Amniotic stem cell (primary cell): ENCODE measurements at regions not wholly inside any gene's neighbourhood (a gene's known extent, or its start where the extent isn't known, plus 50 kb on each side); places are given as distances from the start of the nearest gene placed in this dataset.

Experiments used
- DNase-seq: peaks from one replicate; lab custom pipeline; 2025; lab: John Stamatoyannopoulos, UW

GRCh38 chr18:41829647-41830516 lies 125.2 kb upstream of the PIK3C3 start:
- DNase-seq, result no peak

GRCh38 chr18:41828137-41828536 lies 126.9 kb upstream of the PIK3C3 start:
- DNase-seq, result no peak

GRCh38 chr18:41820784-41821183 lies 134.2 kb upstream of the PIK3C3 start:
- no peak for DNase-seq

GRCh38 chr18:41818381-41819355 lies 136.4 kb upstream of the PIK3C3 start:
- DNase-seq, result no peak

- no peak for DNase-seq
Measured at GRCh38 chr18:41814651-41815050, 140.4 kb upstream of the PIK3C3 start.

- no peak for DNase-seq
Measured at GRCh38 chr18:41809652-41810051, 145.4 kb upstream of the PIK3C3 start.

- no peak for DNase-seq
Measured at GRCh38 chr18:41805341-41805740, 149.7 kb upstream of the PIK3C3 start.

- DNase-seq, result no peak
Measured at GRCh38 chr18:41798879-41799278, 156.2 kb upstream of the PIK3C3 start.

GRCh38 chr18:41790687-41791086 lies 164.3 kb upstream of the PIK3C3 start:
- no peak for DNase-seq

- no peak for DNase-seq
Measured at GRCh38 chr18:41789001-41789400, 166.0 kb upstream of the PIK3C3 start.

- DNase-seq, result no peak
Measured at GRCh38 chr18:41783879-41784278, 171.2 kb upstream of the PIK3C3 start.

GRCh38 chr18:41783065-41783818 lies 171.8 kb upstream of the PIK3C3 start:
- no peak for DNase-seq

GRCh38 chr18:41771973-41772372 lies 183.1 kb upstream of the PIK3C3 start:
- no peak for DNase-seq

- no peak for DNase-seq
Measured at GRCh38 chr18:41769265-41769664, 185.8 kb upstream of the PIK3C3 start.

- DNase-seq, result no peak
Measured at GRCh38 chr18:41768467-41768866, 186.6 kb upstream of the PIK3C3 start.

- peak; percentile 30 for DNase-seq
Measured at GRCh38 chr18:41767960-41768359, 187.1 kb upstream of the PIK3C3 start.

- DNase-seq, result no peak
Measured at GRCh38 chr18:41765460-41765859, 189.6 kb upstream of the PIK3C3 start.

- no peak for DNase-seq
Measured at GRCh38 chr18:41763361-41763760, 191.7 kb upstream of the PIK3C3 start.

GRCh38 chr18:41761333-41762018 lies 193.6 kb upstream of the PIK3C3 start:
- DNase-seq, result peak; percentile 77

- no peak for DNase-seq
Measured at GRCh38 chr18:41758534-41758933, 196.5 kb upstream of the PIK3C3 start.

GRCh38 chr18:41756141-41756540 lies 198.9 kb upstream of the PIK3C3 start:
- no peak for DNase-seq
